HK-2 (cell line): ENCODE measurements at regions not wholly inside any gene's neighbourhood (a gene's known extent, or its start where the extent isn't known, plus 50 kb on each side); places are given as distances from the start of the nearest gene placed in this dataset.
"Not testable (repeated sequence)": the region's sequence is repeated elsewhere in the genome, so short reads cannot be mapped to it uniquely, and the experiment has no call there.

ENCODE experiments used
- DNase-seq: peaks from one replicate; pipeline ENCODE4 v3.0.0-alpha.2; 2018; ENCODE audit not compliant: unreplicated experiment

- DNase-seq = no peak
Observed at GRCh38 chr5:158267228-158267627, 408.3 kb upstream of the CLINT1 start.

GRCh38 chr5:158265931-158266700 is 407.2 kb upstream of the CLINT1 start:
- DNase-seq = no peak

GRCh38 chr5:158265346-158265745 is 406.4 kb upstream of the CLINT1 start:
- DNase-seq = no peak

GRCh38 chr5:158264264-158264663 is 405.3 kb upstream of the CLINT1 start:
- no peak for DNase-seq

- no peak for DNase-seq
Observed at GRCh38 chr5:158261674-158262367, 402.9 kb upstream of the CLINT1 start.

- no peak for DNase-seq
Observed at GRCh38 chr5:158256096-158256495, 397.2 kb upstream of the CLINT1 start.

- no peak for DNase-seq
Observed at GRCh38 chr5:158255609-158256008, 396.7 kb upstream of the CLINT1 start.

- no peak for DNase-seq
Observed at GRCh38 chr5:158246661-158247060, 387.7 kb upstream of the CLINT1 start.

- no peak for DNase-seq
Observed at GRCh38 chr5:158245513-158245912, 386.6 kb upstream of the CLINT1 start.

- no peak for DNase-seq
Observed at GRCh38 chr5:158244882-158245281, 385.9 kb upstream of the CLINT1 start.

GRCh38 chr5:158236511-158237335 is 377.8 kb upstream of the CLINT1 start:
- DNase-seq = no peak

GRCh38 chr5:158235159-158235547 is 376.2 kb upstream of the CLINT1 start:
- no peak for DNase-seq

GRCh38 chr5:158234323-158235158 is 375.6 kb upstream of the CLINT1 start:
- no peak for DNase-seq

- DNase-seq = no peak
Observed at GRCh38 chr5:158233735-158234322, 374.9 kb upstream of the CLINT1 start.

- not testable (repeated sequence) for DNase-seq
Observed at GRCh38 chr5:158227314-158227713, 368.4 kb upstream of the CLINT1 start.

GRCh38 chr5:158226496-158226895 is 367.6 kb upstream of the CLINT1 start:
- no peak for DNase-seq

GRCh38 chr5:158224253-158224652 is 365.3 kb upstream of the CLINT1 start:
- no peak for DNase-seq

GRCh38 chr5:158223054-158223600 is 364.2 kb upstream of the CLINT1 start:
- DNase-seq = no peak

GRCh38 chr5:158212917-158213316 is 354.0 kb upstream of the CLINT1 start:
- DNase-seq = no peak

- DNase-seq = no peak
Observed at GRCh38 chr5:158212237-158212636, 353.3 kb upstream of the CLINT1 start.
